Activated CD8-positive, alpha-beta memory T cell treated with anti-CD3 and anti-CD28 coated beads, Interleukin-2, amount 50 U/mL, for 4 hours (primary cell): ENCODE measurements at regions not wholly inside any gene's neighbourhood (a gene's known extent, or its start where the extent isn't known, plus 50 kb on each side); places are given as distances from the start of the nearest gene placed in this dataset.

Experiments
- DNase-seq: peaks from one replicate; pipeline ENCODE4 v3.0.0-alpha.2; 2020

DNA sequence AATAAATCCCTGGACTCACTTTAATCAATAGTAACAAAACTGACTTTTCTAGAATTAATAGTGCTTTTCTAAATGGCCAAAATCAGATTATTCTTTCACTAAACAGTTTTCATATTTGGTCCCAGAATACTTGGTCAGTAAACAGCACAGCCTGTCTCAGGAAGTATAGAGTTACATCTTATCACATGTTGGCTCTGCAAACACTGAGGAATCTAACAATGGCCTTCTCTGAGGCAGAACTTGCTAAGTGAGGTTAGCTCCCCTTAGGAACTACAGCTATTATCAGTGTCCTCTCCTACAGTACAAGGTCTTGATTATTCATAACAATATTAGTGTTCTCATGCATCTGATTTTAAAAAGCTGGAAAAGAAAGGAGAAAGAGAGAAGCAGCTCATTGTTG lies 1622.8 kb downstream of the HACE1 start:
- no peak for DNase-seq

DNA sequence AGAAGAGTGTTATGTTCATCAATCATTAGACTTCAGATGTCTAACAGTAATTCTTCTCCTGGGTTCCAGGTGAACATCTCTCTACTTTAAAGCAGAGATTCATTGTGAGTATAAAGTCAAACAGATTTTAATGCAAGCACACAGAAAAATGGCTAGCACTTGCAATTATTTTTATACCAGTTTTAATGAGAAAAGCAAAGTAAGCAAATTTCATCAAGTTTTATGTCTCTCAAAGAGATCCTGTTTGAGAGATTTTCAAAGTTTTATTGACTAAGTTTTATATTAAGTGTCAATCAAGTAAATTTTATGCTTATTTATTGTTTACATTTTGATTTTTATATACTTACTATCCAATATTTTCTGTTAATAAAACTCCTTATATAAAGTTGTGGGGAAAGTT lies 1628.5 kb downstream of the HACE1 start:
- DNase-seq, result no peak

DNA sequence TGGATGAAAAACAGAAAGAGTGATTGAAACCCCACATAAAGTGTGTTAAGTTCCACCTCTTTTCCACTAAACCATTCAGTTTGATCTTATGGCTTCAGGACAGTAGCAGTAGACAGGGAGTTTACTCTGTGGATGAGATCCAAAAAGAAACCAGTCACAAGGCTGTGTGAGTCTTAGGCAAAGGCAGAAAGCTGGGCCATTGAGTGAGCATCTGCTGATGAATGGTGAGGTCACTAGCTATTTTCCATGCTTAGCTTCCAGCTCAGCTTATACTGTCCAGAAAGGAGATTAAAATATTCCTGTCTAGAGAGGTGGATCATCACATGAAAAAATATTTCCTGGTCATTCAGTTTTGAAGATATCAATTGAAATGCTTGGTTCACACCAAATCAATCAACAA lies 1643.9 kb downstream of the HACE1 start:
- no peak for DNase-seq

DNA sequence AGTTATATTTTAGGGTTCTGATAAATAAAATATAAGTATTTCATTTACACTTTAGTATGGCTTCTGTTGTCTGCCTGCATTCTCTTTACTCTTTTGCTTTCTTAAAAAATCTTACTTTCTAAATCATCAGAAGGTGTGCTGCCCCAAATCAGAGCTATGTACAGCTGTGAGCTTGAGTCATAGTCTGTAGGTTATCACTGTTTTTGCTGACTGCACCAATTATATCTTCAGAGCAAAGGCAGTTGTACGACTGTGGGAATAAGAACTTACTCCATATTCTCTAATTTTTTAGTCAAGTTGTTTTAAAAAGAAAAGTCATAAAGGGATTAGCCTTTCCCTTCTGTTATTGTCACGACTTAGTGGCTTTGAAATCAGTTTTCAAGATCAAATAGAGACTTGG lies 1649.0 kb downstream of the HACE1 start:
- no peak for DNase-seq

DNA sequence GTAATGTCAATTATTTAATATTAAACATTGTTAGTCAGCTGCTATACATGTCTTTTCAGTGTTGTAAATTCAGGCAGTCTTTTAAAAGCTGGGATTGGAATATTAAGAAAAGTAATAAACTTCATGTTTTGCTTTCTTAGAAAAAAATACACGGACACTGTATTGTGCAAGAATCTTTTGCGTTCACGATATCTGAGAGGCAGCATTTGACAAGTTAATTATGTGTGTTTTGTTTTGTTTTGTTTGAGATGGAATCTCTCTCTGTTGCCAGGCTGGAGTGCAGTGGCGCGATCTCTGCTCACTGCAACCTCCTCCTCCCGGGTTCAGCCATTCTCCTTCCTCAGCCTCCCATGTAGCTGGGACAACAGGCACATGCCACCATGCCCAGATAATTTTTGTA lies 1661.3 kb downstream of the HACE1 start:
- DNase-seq, result no peak

DNA sequence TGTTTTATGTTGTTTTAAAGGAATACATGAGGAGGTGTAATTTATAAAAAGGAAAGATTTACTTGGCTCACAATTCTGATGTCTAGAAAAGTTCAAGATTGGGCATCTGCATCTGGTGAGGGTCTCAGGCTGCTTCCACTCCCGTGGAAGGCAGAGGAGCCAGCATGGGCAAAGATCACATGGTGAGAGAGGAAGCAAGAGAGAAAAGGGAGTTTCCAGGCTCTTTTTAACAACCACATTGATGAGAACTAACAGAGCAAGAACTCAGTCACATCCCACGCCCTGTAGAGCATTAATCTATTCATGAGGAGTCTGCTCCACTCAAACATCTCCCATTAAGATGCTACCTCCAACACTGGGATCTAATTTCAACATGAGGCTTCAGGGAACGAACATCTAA lies 1666.3 kb downstream of the HACE1 start:
- no peak for DNase-seq

DNA sequence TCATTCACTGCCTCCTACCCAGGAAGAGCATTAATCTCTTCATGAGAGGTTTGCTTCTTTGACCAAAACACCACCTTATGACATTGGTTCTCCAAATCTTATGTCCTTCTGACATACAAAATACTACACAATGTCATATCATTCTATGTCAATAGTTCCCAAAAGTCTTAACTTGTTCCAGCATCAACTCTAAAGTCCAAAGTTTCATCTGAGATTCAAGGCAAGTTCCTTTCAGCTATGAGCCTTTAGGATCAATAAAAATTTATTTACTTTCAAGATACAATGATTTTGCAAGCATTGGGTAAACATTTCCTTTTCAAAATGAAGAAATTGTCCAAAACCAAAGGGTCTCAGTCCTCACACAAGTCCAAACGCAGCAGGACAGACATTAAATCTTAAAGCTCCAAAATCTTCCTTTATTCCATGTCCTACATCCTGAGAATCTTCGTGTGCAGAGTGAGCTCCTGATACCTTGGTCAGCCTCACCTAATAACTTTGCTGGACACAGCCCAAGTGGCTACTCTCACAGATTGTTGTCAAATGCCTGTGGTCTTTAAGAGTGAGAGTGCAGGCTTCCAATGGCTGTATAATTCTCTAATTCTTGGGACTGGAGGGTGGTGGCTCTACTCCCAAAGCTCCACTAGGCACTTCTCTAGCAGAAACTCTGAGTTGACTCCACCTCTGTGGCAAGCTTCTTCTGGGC lies 1668.2 kb downstream of the HACE1 start:
- no peak for DNase-seq

DNA sequence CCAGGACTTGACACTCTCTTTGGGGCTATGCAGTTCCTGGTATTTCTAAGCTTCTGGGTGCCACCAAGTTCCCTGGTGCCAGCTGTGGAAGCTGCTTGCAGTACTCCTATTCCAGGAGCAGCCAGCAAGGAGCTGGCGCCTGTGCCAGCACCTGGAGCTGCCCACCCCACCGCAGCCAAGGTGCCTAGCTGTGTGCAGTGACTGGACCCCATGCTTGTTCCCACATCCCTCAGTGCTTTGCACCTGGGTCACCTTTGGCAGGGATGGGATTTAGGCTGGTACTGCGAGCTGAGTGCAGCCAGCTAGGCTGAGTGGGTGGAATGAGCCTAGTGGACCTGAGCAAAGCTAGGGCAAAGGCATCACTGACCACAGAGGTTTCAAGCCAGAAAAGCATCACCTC lies 1674.9 kb downstream of the HACE1 start:
- DNase-seq, result no peak

DNA sequence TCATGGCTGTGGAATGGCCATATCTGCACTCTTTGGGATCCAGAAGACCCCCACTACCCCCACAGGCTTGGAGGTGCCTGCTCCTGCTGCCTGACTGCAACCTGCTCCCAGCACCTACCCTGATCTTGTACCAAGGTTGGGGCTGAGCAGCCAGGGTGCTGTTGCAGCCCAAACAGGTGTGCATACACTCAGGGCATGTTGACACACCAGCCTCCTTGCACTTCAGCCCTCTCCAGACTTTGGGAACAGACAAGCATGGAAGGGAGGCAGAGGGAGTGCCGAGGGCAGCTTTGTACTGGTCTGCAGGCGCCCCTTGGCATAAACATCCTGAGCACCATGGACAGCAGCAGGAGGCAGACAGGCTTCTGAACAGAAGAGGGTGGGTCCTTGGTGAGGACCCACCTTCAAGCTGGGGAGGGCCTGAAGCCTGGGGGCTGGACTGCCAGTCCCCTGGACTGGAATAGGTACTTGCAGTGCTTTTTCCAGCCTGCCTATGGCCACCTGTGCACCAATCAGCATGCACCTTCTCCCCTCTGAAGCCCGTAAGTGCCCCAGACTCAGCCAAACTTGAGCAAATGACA lies 1675.8 kb downstream of the HACE1 start:
- DNase-seq, result no peak

DNA sequence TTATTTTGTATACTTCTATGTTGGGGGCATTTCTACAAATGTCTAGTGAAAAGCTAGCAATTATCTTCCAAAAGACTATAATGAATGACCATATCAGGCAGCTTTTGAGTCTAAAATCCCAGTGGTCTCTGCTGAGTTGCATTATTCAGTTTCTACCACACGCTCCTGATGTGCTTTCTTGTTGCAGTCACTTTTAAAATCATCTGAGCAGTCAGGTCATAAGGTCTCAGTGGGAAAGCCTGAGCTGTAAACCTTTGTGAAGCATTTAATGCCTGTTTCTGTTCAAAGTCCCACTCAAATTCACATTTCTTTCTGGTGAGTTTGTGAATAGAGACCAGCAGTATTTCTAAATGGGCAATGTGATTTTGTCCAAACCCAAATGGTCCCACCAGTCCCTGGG lies 1681.5 kb downstream of the HACE1 start:
- no peak for DNase-seq

DNA sequence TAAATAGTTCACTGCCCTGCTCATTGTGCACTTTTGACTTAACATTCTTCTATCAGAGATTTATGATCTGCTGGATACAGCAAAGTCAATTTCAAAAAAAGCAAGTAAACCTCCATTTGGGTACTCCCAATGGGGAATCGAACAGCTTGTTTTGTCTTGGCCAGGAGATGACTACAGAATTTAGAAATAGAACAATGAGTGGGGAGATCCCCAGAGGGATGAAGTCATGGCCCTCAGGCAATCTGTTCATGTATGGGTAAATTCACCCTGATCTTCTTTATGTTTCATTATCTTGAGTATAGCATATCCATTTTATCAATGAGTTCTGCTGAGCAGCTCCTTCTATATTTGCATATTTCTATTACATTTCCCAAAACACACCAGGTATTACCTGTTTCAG lies 1681.9 kb downstream of the HACE1 start:
- no peak for DNase-seq

DNA sequence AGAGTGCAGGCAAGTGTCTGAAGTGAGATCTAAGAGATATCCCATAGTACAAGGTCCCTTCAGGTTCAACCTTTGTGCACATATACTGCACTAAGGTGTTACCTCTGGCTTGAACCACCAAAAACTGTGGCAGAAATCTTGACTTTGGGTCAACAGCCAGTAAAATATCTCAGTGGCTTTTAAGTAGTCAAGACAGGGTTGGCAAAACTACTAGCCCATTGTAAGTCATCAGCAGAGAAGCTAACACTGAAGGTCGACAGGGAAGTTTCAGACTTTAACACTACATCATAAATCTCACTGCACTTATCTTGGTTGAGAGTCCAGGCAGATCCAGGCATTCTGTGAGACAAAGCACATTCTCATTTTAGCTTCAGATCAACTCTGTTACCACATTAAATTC lies 1684.7 kb downstream of the HACE1 start:
- DNase-seq, result no peak

DNA sequence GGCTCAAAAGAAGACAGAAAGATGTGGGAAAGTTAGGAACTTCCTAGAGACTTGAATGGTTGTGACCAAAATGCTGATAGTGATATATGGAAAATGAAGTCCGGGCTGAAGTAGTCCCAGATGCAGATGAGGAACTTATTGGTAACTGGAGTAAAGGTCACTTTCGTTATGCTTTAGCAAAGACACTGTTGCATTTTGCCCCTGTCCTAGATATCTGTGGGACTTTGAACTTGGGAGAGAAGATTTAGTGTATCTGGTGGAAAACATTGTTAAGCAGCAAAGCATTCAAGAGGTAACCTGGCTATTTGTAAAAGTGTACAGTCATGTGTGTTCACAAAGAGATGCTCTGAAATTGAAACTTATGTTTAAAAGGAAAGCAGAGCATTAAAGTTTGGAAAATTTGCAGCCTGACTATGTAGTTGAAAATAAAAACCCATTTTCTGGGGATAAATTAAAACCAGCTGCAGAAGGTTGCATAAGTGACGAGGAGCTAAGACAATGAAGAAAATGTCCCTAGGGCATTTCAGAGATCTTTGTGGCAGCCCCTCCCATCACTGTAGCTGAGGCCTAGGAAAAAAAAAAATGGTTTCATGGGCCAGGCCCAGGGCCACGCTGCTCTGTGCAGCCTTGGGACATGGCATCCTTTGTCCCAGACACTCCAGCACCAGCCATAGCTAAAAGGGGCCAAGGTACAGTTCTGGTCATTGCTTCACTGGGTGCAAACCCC lies 1692.2 kb downstream of the HACE1 start:
- DNase-seq, result no peak

DNA sequence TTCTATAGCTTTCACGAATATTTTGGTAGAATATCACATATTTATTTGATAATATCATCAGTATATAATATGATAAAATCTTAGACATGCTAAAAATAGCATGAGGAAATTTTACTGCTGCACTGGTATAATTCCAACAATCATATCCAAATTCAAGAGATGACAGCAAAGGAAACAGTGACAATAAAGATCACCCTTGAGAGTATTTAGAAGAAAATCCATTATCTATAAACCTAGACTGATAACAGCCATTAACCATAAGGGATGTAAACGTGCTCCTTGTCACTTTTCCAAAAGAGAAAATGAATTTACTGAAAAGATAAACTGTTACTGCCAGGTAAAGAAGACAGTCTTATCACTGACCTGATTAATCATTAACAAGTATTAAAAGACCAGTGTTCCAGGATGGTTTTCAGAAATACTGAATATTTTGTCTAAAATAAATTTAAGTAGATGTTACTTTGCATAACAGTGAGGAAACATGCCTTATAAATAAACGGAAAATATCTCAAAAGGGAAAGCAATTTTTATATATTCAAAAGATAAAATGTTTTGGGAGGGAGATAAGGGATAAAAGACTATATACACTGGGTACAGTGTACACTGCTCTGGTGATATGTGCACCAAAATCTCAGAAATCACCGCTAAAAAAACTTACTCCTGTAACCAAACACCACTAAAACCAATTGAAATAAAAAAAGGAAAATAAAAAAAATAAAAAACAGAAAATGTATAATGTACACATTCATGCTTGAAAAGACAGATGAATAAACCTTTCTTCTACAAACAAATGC lies 1704.7 kb downstream of the HACE1 start:
- DNase-seq, result no peak

DNA sequence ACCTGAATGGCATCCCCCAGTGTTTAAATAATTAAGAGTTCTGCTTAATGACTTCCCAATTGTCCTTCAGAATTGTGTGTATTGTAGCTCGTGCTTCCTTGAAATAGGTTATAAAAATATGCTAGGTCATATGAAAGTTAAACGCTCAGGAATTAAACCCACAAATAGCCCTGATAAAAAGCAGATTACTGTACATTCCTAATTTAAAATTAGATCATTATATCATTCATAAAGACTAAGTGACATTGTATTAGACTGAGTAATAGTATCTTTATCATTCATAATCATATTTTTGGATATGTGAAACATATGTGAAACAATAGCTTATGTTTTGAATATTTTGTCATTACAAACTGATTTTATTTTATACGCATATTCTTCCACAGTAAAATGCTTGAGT lies 1706.7 kb downstream of the HACE1 start:
- no peak for DNase-seq

DNA sequence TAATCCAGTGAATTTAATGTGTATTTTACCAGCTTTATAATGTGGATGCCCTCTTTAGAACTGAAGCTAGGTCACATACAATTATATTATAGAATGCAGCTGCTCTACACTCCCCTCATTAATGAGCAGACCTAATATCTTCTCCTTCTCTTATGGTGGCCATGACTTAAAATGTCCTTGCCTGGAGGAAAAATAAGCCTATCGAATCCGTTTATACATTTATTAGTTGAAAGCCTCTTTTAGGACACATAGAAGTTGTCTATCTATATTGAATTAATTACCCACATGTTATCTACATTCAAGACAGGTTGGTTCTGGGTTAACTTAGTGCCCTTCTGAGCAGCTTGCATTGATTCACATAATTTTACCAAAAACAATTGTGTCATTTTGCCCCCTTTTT lies 1716.8 kb downstream of the HACE1 start:
- DNase-seq, result no peak

DNA sequence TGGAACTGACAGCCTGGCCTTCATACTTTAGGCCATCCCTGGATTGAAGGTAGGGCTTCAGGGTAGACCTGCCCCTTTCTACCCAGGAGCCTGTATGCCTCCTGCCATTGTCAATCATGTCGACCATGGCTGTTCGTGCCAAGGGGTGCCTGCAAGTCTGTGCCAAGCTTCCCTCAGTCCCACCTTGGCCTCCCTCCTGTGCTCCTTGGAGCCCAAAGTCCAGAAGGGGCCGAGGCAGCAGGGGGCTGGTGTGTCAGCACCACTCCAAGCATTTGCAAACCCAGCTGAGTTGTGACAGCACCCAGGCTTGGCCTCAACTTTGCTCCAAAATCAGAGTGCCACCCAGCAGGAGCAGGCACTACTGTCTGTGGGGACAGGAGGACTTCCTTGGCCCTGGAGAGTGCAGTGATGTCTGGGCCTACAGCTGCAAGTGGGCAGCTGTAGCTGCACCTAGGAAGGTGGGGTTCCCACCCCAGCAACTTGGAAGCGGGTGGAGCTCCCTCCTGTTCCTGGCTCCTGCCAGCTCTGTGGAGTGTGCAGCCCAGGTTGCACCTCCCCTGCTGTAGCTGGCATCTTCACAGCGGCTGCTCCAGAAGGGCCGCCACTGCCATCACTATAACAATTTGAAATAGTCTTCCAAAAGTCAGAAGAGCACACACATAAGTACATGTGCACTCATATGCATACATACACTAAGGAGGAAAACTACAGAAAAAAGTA lies 1719.3 kb downstream of the HACE1 start:
- no peak for DNase-seq

DNA sequence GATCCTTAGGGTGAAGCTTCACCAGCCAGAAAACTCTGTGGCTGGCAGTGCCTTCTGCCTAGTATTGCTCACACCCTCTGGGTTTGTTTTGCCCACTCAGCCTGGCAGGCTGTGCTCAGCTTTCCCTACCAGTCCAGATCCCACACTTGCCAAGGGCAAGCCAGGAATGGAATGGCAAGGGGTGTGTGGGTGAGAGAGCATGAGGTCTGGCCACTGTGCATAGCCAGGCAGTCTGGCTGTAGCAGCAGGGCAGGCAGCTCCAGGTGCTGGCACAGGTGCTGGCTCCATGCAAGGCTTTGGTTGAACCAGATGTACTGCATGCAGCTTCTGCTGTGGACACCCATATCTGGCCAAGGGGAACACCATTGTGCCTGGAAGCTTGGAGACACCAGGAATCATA lies 1720.3 kb downstream of the HACE1 start:
- no peak for DNase-seq

DNA sequence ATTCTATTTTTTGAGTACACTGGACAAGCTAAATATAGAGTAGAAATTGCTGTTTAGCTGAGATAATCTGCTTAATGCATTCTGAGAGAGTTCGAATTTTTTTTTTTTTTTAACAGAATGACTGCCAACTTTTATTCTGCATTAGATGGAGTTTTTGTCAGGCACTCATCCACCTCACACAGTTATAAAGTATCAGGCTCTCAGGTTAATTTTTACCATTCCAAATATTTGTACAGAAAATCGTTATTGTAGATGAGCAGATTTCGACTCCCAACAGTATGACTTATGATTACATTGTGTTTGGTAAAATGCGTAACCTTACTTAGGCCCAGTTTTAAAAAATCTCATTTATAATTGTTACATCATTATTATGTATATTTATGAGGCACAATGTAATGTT lies 1731.0 kb downstream of the GRIK2 start:
- DNase-seq, result no peak

DNA sequence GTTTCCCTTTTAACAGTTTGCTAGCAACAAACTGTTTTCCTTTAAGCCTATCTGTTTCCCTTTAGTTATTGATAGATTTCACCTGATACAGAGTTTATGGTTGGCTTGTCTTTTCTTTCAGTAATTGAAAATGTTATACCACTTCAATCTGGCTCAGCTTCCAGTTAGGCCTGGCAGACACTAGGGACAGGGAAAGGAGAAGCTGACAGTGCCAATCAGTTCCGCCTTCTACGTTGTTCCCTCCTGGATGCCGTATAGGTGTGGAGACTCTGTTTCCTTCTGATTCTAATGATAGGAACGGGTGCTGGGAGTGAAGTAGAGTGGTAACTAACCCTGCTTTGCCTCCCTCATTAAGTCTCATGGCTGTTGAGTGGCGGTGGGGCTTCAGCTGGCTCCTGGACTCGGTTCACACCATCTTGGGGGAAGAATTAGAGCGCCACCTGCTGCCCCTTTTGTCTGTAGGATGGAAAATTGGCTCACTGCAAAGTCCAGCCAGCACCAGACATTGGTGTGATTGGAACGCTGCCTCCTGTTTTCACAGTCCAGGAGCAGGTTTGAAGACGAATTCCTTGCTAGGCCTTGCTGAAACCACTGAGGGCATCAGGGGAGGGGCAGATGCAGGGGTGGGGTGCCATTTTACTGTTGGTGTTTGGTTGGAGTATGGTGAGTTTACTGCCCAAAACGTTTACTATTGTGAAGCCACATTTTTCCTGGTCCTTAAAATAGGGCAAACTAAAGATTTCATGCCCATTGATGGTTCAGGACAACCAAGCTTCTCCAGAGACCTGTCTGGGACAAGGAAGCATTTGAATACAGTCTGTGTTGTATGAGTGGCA lies 1729.5 kb downstream of the GRIK2 start:
- no peak for DNase-seq

DNA sequence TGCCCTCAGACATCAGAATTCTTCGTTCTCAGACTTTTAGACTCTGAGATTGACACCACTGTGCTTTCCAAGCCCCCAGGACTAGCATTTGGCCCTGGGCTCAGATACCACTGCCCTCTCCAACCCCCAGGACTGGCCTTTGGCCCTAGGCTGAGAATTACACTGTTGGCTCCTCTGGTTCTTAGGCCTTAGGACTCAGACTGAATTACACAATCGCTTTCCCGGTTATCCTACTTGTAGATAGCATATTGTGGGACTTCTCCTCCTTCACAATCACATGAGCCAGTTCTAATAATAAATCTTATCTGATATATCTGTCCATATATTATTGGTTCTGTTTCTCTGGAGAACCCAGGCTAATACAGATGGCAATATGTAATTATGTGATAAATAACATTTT lies 1725.5 kb downstream of the GRIK2 start:
- DNase-seq, result no peak

DNA sequence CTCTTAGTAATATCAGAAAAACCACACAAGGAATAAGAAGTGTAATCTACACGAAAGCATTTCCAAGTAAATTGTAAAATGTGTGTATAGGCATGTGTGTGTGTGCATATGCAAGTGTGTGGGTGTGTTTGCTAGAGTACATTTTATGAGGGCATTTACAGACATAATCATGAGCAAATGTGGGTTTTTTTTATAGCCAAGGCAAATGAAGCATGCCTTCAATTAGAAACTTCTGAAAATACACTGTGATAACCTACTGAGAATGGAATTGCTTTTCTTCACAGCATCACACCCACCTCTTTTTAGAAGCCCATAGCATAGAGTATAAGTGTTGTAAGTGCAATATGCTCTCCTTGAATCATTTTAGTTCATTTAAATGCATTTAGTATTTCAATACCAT lies 1721.1 kb downstream of the GRIK2 start:
- DNase-seq, result no peak
